DMS53 (cell line): ENCODE measurements at regions not wholly inside any gene's neighbourhood (a gene's known extent, or its start where the extent isn't known, plus 50 kb on each side); places are given as distances from the start of the nearest gene placed in this dataset.
"Not testable (repeated sequence)": the region's sequence is repeated elsewhere in the genome, so short reads cannot be mapped to it uniquely, and the experiment has no call there.

Source experiments
- DNase-seq: peaks from one replicate; lab custom pipeline; 2025; lab: John Stamatoyannopoulos, UW

DNA sequence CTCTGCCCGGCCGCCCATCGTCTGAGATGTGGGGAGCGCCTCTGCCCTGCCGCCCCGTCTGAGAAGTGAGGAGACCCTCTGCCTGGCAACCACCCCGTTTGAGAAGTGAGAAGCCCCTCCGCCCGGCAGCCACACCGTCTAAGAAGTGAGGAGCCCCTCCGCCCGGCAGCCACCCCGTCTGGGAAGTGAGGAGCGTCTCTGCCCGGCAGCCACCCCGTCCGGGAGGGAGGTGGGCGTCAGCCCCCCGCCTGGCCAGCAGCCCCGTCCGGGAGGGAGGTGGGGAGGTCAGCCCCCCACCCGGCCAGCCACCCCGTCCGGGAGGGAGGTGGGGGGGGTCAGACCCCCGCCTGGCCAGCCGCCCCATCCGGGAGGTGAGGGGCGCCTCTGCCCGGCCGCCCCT lies 63.0 kb upstream of the IGFBP7 start:
- DNase-seq = not testable (repeated sequence)

DNA sequence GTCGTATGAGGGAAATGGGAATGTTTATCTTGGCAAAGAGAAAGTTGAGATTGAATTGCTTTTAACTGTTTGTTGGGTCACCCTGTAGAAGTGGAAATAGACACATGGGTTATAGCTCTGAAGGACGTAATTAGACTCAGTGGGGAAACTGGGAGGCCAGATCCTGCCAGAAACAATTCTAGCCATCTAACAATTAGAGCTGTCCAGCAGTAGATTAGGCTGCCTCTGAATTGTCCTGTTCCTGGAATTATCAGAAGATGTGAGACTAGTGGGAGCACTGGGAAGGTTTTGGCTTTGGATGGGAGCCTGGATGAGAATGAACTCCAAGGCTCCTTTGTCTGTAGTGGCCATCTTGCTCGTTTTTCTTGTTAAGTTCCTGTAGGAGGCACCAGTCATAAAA lies 61.9 kb upstream of the IGFBP7 start:
- no peak for DNase-seq

DNA sequence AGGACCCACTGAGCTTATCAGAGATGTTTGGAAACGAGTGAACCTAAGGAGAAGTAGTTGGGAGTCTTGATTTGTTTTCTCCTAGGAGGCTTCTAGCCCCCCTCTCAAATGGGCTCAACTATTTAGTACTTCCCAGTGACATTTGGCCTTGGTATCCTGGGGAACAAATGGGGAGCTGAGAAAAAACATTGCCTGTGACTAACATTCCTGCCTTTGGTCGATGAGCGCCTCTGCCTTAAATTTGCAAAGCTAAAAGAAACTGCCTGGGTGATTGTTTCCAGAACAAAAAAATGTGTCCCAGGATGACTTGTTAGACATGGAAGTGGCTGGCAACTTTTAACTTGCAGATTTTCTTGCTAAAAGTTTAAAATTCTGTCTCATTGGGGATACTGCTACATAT lies 58.8 kb upstream of the IGFBP7 start:
- DNase-seq = no peak

DNA sequence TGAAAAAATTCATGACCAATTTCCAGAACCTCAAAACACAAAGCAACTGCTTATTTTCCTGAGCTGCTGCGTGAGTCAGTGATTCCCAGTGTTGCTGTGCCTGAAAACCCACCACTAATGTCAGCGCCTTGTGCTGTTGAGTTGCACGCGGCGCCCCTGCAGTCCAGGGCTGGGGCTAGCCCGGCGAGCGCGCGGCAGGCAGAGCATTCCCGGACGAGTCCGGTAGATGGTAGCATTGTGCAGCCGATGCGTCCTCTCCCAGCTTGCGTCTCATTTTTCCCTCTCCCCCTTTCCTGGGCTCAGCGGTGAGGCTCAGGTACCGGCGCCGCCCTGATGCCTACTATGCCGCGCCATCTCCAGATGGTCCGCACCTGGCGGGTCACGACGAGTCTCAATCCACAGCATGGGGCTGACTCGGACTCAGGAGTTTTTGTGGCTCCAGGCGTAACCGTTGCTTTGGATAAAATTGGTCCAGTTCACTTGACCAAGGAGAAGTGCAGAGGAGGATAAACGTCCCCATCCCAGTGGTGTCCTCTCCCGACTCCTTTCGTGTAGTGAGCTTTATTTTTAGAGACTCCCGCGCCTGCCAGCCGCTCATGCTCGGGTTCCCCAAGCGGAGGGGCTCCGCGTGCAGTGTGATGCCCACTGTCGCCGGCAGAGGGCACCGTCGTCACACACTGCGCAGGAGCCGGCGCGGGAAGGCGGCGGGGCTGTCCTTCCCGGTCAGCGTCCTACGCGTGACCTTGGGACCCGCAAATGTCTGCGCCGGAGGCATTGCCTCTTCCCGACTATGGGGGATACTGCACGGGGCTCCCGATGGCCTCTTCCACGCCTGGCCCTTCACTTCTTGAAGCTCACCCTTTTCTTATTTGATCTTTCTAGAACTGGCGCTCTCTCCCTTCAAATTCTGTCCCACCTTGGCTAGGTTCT lies 53.6 kb upstream of the IGFBP7 start:
- peak; percentile 87 for DNase-seq

DNA sequence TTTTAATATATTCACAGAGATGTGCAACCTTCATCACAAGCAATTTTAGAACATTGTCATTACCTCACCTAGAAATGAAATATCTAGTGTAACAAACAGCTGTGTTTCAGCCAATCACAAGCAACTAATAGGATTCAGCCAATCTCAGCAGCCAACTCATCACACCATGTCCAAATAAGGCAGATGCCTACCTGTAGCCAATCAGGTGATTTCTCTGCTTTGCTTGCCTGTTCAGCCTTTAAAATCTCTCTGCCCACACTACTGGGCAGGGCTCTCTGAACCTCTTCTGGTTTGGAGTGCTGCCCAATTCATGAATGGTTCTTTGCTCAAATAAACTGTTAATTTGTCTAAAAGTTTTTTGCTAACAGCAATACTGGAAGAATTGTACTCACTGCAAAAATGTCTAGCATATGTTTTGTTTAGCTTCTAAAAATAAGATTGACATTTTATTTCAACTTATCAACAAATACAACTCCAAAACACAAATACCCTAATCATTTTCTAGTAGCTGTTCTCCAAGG lies 52.4 kb upstream of the IGFBP7 start:
- no peak for DNase-seq
